HG02852 (cell line): ENCODE measurements at regions not wholly inside any gene's neighbourhood (a gene's known extent, or its start where the extent isn't known, plus 50 kb on each side); places are given as distances from the start of the nearest gene placed in this dataset.
"Not testable (repeated sequence)": the region's sequence is repeated elsewhere in the genome, so short reads cannot be mapped to it uniquely, and the experiment has no call there.

Source experiments
- ATAC-seq: cut with Tn5 transposase; IDR thresholded peaks from one replicate; pipeline ENCODE4 v1.9.1; 2021; ENCODE audit warnings: mild to moderate bottlenecking, moderate library complexity; ENCODE audit not compliant: unreplicated experiment

DNA sequence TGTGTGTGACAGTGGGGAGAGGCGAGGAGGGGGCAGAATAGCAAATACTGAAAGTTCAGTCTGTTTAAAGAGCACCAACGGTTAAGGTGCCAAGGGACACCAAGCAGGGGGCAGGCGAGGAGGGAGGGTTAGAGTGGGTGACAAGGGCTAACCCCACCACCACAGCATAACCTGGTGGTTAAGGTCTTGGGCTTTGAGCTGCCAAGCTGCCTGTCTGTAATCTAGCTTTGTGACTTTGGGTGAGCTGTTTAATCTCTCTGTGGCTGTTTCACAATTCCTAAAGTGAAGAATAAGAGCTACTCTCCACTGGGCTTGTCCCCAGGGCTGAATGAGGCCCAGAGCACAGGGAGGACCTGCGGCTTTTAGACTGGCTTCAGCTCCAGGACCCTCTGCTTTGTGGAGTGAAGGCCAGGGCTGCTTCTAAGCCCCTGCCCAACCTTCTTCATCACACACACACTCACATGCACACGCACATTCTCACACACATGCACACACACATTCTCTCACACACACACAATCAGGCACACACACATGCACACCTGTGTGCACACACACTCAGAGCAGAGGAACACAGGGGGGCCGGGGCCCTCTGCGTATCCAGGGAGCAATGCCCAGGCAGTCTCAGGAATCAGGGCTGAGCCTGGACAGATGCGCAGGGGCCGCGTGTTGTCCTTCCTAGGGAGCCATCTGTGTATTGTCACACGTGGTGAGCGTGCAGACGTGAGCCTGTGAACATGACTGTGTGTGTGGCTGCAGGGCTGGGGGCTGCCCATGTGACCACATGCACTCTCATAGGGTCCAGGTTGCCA lies 101.6 kb upstream of the TARDBP start:
- ATAC-seq = no peak

DNA sequence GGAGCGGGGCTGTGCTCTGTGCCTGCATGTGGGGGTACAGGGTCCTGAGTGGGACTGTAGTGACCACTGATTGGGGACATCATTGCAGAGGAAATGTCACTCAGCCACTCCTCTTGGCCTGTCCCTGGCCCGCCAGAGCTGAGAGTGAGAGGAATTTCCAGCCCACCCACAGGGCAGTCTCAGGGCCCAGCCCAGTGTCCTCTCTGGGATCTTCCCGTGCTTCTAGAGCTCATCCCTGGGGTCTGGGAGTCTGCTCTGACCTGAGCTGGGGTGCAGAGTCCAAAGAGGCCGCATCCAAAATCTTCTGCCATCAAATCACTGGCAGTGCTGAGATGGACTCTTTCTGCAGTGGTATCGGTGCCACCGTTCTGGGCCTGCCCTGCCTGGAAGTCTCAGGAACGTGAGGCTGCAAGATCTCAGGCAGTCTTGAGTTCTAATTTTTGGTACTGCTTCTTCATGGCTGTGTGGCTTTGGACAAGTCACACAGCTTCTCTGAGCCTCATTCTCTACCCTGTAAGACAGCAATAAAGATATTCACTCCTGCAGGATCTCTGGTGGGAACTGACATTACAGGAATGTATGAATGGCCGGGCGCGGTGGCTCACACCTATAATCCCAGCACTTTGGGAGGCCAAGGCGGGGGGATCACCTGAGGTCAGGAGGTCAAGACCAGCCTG lies 100.8 kb upstream of the TARDBP start:
- ATAC-seq = no peak

DNA sequence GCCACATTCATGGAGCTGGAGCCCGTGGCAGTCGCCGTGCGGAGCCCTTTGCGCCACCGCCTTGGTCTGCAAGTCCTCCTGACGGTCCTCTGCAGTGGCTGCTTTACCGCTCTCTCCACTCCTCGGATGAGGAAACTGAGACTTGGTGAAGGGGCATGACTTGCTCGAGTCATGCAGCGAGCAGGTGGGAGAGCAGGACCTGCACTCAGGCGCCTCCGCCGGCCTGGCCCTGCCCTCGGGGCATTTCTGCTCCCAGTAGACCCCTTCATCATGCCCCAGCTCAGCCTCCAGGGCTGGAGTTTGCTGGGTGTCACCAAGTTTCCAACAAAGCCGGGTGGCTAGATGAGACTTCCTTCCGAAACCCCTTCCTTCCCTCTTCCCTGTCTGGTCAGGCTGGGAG lies 100.0 kb upstream of the TARDBP start:
- no peak for ATAC-seq

DNA sequence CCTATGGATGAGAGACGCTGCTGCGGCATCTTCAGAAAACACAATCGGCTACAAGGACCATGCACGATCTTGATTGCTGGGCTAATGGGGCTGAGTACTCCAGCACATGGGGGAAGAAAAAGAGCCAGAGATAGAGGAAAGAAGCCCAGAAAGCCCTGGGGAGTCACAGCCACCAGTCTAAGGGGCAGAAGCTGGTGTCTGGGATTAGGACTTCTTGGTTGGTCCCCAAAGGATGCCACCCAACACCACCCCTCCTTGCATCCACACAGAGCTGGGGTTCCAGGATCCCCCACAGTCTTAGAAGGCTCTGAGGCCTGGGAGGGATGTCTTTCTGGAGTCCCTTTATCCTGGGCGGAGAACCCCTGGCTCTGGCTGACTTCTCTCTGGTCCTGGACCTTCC lies 98.4 kb upstream of the TARDBP start:
- ATAC-seq = no peak

DNA sequence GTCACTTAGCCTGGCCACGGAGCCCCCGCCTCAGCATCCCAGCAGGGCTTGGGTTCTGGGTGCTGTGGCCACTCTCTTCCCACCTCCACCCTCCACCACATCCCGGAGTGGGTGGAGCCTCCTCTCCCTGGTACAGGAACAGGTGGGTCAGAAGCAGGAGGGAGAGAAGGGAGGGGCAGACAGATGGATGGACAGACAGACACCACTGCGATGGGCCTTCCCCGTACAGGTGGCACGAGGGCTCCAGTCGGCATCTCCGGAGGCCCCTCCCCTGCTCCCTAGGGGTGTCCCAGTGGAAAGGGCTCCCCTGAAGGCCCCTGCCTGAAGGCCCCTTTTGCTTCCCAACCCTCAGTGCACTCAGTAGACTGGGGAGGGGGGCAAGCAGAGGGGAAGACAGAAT lies 96.9 kb upstream of the TARDBP start:
- no peak for ATAC-seq

DNA sequence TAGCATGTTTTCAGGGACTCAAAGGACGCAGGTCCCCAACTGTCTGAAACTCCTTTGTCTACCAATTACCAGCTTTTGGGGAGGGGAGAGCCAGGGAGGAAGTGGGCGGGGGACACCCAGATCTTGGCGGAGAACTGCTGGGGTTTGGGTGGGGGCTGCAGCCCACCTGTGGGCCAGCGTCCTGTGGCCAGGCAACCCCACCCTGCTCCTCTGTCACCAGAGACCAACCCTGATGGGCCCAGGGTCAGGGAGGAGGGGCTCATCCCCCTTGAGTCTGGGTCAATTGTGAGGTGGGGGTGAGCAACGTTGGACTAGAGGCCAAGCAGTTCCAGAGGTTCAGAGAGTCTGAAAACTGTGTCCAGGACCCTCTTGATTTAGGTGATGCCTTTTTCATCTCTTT lies 96.1 kb upstream of the TARDBP start:
- no peak for ATAC-seq

DNA sequence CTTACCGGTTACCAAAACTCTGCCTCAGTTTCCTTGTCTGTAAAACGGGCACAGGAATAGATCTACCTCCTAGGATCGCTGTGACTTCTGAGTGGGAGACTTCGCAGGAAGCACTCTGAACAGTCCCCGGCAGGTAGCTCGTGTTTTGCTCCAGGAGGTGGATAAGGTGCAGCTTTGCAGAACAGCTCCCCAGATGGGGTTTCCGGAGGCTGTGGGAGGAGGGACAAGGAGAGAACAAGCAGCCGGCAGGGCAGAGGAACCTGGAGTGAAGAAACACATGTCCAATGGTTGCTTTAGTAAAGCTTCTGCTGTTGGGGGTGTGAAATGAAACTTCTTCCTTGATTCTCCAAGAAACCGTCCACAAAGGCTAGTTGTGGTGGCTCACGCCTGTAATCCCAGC lies 95.5 kb upstream of the TARDBP start:
- no peak for ATAC-seq

DNA sequence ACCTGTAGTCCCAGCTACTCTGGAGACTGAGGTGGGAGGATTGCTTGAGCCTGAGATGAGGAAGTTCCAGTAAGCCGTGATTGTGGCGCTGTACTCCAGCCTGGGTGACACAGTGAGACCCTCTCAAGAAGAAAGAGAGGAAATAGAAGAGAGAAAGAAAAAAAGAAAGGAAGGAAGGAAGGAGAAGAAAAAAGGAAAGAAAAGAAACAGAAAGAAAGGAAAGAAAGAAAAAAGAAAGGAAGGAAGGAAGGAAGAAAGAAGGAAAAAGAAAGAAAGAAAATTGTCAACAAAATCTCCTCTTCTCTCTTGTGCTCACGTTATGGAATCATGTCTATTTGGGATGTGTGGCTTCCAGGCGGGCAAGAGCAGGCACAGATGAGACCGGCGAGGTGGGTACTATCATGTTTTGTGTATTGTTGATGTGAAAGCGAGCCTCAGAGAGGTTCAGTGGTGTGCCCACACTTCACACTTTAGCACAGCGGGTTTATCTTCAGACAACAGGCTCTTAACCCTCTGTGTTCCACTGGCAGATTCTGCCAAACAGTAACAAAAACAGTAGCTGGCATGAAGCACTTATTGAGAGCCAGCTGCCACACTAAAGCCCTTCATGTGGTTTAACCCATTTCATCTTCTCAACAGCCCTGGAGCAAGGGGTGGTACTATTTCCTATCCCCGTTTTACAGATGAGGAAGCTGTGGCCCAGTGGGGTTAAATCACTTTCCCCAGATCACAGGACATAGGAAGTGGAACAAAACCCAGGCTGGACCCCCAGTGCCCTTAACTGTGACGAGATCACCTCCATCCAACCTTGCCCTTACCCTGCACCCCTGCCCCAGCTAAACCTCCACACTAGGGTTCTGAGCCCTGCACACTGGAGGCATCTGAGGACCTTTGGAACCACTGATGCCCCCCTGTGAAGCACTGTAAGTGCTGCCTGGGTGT lies 94.7 kb upstream of the TARDBP start:
- ATAC-seq = no peak

DNA sequence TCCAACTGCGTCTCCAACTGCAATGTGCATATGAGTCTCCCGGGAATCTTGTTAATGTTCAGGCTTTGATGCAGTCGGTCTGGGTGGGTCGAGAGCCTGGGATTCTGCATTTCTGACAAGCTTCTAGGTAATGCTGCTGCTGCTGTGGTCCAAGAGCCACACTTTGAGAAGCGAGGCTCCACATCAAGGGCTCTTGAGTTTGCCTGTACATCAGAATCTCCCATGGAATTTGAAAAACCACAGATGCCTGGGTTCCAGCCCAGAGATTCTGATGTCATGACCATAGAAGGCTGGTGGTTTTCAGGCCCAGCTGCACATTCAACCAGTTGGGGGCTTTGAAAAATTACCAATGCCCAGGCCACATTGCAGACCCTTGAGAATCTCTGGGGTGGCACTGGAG lies 93.9 kb upstream of the TARDBP start:
- ATAC-seq = no peak

DNA sequence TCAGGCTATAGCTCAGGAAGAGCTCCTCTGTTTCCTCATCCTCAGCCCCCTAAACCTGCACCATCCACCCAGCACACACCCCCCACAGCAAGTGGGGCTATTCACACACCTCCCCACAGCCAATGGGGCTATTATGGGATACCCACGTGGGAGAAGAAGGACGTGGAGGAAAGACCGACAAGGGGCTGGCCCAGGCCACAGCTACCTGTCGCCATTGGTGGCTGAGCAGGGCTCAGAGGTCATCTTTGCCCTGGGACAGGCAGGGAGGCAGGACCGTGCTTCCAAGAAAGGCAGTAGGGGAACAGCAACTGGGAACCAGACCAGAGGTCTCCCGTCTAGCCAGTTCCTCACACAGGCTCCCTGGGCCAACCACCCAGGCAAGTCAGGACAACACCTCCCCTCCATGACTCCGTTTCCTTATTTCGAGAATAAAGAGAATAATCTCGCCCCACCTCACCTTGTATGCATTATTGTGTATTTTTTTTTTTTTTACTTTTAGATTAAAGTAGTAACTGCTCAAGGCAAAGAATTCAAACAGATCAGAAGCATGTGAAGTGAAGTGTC lies 92.3 kb upstream of the TARDBP start:
- no peak for ATAC-seq

DNA sequence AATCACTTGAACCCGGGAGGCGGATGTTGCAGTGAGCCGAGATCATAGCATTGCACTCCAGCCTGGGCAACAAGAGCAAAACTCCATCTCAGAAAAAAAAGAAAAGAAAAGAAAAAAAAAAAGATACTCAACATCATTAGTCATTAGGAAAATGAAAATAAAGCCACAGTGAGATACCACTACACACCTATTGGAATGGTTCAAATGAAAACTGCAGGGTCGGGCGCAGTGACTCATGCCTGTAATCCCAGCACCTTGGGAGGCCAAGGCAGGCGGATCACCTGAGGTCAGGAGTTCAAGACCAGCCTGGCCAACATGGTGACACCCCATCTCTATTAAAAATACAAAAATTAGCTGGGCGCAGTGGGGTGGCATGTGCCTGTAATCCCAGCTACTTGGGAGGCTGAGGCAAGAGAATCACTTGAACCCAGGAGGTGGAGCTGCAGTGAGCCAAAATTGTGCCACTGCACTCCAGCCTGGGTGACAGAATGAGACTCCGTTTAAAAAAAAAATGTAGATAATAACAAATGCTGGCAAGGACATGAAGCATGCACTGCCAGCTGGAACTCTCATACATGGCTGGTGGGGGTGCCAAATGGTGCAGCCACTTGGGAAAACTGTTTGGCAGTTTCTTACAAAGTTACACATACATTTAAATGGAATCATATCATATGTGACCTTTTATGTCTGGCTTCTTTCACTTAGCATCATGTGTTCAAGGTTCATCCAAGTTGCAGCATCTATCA lies 90.0 kb upstream of the TARDBP start:
- ATAC-seq = not testable (repeated sequence)

DNA sequence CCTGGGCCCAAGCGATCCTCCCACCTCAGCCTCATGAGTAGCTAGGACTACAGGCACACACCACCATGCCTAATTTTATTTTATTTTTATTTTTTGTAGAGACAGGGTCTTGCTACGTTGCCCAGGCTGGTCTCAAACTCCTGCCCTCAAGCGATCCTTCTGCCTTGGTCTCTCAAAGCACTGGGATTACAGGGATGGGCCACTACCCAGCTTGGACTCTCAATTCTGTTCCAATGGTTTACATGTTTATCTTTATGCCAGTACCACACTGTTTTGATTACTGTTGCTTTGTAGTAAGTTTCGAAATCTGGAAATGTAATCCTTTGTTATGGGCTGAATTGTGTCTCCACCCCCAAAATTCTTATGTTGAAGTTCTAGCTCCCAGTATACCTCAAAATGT lies 88.4 kb upstream of the TARDBP start:
- no peak for ATAC-seq

DNA sequence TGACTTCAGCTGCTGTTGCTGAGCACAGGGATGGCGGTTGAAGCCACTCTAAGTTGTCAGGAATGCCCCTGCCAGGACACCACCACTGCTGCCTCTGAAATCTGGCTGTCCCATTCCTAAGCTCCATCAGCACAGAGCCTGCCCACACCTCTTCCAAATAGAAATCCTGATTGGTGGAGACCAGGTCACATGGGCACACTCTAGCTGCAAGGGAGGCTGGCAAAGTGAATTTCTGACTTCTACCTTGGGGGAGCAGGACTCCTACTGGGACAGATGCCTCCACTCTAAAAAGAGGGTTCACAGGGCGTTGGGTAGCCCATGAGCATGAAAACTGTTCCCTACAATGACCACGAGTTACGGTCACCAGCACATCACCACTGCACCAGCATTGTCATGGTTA lies 83.8 kb upstream of the TARDBP start:
- ATAC-seq = no peak

DNA sequence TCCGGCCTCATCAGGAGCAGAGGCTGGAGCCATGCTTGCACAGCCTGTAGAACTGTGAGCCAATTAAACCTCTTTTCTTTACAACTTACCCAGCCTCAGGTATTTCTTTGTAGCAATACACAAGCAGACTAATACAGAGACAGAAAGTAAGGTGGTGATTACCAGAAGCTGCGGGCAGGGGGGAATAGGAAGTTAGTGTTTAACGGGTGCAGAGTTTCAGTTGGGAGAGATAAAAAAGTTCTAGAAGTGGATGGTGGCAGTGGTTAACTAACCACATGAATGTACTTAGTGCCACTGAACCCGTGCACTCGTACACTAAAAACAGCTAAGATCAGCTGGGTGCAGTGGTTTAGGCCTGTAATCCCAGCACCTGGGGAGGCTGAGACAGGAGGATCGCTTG lies 80.4 kb upstream of the TARDBP start:
- no peak for ATAC-seq

DNA sequence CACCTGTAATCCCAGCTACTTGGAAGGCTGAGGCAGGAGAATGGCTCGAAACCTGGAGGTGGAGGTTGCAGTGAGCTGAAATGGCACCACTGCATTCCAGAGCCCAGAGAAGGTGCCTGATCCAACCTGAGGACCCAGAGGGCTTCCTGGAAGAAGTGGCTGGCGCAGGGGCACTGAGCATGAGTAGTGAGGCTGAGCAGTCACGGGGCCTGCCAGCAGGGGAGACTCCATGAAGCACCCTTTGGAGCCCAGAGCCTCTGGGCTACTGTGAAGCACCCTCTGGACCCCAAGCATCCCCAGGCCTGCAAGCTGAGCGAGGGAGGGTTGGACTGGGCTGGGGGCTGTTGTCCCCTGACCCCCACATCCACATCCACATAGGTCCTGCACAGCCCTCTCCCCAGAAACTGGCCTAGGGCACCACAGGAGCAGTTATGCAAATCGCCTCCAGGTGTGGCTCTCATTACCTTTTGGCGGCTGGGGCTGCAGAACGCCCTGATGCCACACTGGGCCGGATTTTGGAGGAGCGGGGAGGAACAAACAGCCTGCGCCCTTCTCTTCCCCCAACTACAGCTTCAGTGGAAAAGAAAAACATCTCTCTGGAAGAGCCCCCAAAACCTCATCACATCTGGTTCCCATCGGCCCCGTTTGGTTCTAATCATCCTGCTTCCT lies 78.2 kb upstream of the TARDBP start:
- no peak for ATAC-seq

DNA sequence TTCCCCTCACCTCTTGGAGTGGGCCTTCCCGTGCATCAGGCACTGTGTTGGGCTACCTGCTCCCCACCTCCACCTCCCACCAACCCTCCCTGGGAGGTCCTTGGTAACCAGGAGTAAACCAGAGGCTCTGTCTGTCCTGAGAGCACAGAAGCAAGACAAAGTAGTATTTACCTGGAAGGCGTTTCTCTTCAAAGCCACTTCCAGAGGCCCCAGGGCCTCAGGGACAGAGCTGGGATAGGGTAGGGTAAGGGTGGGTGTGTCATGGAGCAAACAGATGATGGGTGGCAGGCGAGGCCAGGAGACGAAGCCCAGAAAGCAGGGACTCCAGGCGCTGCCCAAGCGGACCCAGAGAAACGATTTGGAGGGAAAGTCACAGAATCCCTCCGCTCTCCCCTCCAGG lies 77.2 kb upstream of the TARDBP start:
- ATAC-seq = no peak

DNA sequence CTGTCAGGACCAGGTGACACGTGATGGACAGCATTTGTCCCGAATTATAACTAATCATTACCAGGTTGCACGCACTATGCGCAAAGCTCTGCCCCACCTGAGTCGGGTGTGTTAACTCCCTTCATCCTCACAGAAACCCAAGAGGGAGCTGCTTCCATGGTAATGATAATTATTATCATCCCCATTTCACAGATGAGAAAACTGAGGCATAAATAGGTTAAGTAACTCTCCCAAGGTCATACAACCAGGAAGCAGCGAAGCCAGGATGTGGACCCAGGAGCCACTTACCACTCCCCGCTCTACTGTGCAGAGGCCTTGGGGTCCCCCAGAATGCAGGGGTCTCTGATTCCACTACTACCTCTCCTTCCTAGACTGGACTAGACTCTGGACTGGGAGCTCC lies 76.7 kb upstream of the TARDBP start:
- ATAC-seq = no peak

DNA sequence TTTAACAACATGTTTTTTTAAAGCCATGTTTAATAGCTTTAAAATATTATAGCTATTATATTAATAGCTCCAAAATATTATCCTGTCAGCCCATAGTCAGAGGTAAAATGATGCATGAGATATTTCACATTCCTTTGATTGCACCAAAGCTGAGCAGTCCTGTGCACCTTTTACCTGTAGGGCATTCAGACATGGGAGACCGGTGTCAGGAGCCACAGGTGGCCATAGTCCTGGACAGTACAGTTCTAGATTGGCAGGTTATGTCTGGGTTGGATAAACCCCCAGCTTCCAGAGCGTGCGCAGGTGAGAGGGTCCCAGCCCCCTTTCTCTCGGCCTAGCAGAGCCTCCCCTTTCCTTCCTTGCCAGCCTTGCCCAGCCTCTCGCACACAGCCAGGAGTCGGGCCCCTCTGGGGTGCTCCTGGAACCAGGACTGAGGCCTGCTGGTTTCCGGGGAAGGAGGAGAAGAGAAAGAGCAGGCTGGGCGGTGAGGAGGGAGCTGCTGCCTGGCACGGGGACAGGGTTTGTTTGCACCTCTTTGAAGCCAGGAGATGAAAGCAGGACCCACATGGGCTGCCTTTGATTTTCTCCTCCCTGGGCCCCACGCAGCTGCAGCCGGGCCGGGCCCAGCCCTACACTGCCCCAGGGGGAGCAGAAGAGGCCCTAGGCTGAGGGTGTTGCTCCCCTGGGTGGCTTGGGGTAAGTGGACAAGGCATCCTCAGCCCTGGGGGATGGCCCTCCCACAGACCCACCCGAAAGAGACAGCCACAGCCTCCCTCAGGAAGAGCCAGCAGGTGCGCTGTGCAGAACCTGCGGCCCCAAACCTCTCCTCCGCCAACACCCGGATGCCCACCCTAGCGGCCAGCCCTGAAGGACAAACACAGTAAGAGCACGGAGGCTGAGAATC lies 75.2 kb upstream of the TARDBP start:
- no peak for ATAC-seq
